PC-9 (cell line): ENCODE measurements at regions not wholly inside any gene's neighbourhood (a gene's known extent, or its start where the extent isn't known, plus 50 kb on each side); places are given as distances from the start of the nearest gene placed in this dataset.

Source experiments
- EZH2 ChIP-seq: fragments of 200-600 bp; sonication (generic); IDR thresholded peaks from 2 replicates; pipeline ENCODE4 v1.8.0; 2017; ENCODE audit warnings: antibody characterized with exemption, low read depth
- TF ChIP-seq, protein P1 (sequence below): fragments of 200-600 bp; sonication (generic); conservative IDR thresholded peaks from 2 replicates; pipeline ENCODE4 v1.6.1; 2017; ENCODE audit warnings: mixed run types, antibody characterized with exemption, mild to moderate bottlenecking, moderate library complexity

DNA sequence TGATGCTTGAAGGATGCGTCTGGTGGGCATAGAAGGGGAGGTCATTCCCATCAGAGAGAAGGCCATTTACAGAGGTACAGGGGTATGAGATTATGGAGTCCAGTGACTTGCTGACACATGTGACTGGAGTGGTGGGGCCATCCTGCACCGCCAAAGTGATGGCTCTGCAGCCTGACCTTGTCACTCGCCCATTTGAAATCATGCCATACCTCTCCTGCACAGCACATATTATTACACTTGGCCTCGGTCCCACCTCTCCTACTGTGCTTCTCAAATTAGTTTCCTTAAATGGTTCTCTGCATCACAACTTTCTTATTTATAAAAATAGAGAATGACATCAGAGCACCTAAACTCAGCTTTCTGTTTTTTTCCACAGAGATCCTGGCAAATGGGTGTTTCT, 60.7 kb upstream of the HAND2 start:
- TF ChIP-seq, protein P1, sequence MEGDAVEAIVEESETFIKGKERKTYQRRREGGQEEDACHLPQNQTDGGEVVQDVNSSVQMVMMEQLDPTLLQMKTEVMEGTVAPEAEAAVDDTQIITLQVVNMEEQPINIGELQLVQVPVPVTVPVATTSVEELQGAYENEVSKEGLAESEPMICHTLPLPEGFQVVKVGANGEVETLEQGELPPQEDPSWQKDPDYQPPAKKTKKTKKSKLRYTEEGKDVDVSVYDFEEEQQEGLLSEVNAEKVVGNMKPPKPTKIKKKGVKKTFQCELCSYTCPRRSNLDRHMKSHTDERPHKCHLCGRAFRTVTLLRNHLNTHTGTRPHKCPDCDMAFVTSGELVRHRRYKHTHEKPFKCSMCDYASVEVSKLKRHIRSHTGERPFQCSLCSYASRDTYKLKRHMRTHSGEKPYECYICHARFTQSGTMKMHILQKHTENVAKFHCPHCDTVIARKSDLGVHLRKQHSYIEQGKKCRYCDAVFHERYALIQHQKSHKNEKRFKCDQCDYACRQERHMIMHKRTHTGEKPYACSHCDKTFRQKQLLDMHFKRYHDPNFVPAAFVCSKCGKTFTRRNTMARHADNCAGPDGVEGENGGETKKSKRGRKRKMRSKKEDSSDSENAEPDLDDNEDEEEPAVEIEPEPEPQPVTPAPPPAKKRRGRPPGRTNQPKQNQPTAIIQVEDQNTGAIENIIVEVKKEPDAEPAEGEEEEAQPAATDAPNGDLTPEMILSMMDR: no peak
- no peak for TF ChIP-seq EZH2
